Muscle of leg (tissue), 3 donors: ENCODE measurements at regions not wholly inside any gene's neighbourhood (a gene's known extent, or its start where the extent isn't known, plus 50 kb on each side); places are given as distances from the start of the nearest gene placed in this dataset.
"Not testable (repeated sequence)": the region's sequence is repeated elsewhere in the genome, so short reads cannot be mapped to it uniquely, and the experiment has no call there.

Experiments used
- DNase-seq: peaks from one replicate; pipeline ENCODE4 v3.0.0; 2013
- H3K27ac ChIP-seq: one replicate; pipeline ENCODE4 v1.5.1; 2013; ENCODE audit warnings: mild to moderate bottlenecking, low read length, control low read depth
- H3K27me3 ChIP-seq: one replicate; pipeline ENCODE4 v1.6.1; 2013; ENCODE audit warnings: low read length; ENCODE audit not compliant: control insufficient read depth, insufficient read depth
- H3K36me3 ChIP-seq: one replicate; pipeline ENCODE4 v1.6.1; 2013; ENCODE audit warnings: low read length; ENCODE audit not compliant: control insufficient read depth, insufficient read depth
- H3K4me1 ChIP-seq: one replicate; pipeline ENCODE4 v1.6.1; 2013; ENCODE audit warnings: low read length; ENCODE audit not compliant: control insufficient read depth, insufficient read depth
- H3K4me3 ChIP-seq: one replicate; pipeline ENCODE4 v1.5.1; 2013; ENCODE audit warnings: low read length, control low read depth
- H3K9me3 ChIP-seq: replicated peaks from 2 replicates; pipeline ENCODE4 v1.6.1; 2013; ENCODE audit warnings: low read depth, low read length; ENCODE audit not compliant: control insufficient read depth
- WGBS: methylation state at CpG from one replicate; pipeline ENCODE4 v1.1.5; 2013; ENCODE audit warnings: missing lambda C conversion rate; ENCODE audit not compliant: insufficient coverage; 5-methylcytosine and 5-hydroxymethylcytosine counted together

DNA sequence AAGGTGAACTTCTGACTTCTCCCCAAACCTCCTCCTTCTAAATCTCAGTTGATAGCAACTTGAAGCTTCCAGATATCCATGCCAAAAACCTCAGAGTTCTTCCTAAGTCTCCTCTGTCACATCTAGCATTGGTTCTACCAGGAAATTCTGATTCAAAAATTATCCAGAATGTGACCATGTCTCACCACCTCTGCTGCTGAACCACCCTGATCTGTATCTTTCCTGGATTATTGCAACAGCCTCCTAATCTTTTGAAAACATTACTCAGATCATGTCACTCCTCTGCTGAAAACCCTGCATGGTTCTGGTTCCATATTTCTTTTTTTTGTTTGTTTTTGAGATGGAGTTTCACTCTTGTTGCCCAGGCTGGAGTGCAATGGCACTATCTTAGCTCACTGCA is 78.7 kb upstream of the TNFSF11 start:
- Histone ChIP-seq H3K27me3 (peaks cover 5% of the 10 kb centered on the region), H3K4me1 (no peaks in the 10 kb centered on the region), H3K36me3 (no peaks in the 10 kb centered on the region), H3K27ac (no peak overlapping the region), H3K9me3 (no peaks in the 10 kb centered on the region), H3K4me3 (no peak overlapping the region)
- no peak for DNase-seq

DNA sequence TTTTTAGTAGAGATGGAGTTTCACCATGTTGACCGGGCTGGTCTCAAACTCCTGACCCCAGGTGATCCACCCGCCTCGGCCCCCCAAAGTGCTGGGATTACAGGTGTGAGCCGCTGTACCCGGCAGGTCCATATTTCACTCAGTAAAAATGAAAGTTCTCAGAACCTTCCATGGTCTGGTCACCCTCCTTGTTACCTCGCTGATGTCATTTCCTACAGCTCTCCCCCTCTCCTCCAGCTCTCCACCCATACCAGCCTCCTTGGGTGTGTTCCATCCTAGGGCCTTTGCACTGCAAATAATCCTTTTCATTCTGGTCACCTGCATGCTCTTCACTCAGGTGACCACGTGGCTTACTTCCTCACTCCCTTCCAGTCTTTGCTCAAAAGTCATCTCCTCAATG is 78.2 kb upstream of the TNFSF11 start:
- H3K27ac ChIP-seq: no peak overlapping the region
- no peaks in the 10 kb centered on the region for H3K9me3 ChIP-seq
- no peaks in the 10 kb centered on the region for H3K36me3 ChIP-seq
- 86% methylated on average over 7 of the region's 7 CpGs for WGBS
- no peak overlapping the region for H3K4me3 ChIP-seq
- no peak for DNase-seq
- no peaks in the 10 kb centered on the region for H3K4me1 ChIP-seq
- peaks cover 5% of the 10 kb centered on the region for H3K27me3 ChIP-seq

DNA sequence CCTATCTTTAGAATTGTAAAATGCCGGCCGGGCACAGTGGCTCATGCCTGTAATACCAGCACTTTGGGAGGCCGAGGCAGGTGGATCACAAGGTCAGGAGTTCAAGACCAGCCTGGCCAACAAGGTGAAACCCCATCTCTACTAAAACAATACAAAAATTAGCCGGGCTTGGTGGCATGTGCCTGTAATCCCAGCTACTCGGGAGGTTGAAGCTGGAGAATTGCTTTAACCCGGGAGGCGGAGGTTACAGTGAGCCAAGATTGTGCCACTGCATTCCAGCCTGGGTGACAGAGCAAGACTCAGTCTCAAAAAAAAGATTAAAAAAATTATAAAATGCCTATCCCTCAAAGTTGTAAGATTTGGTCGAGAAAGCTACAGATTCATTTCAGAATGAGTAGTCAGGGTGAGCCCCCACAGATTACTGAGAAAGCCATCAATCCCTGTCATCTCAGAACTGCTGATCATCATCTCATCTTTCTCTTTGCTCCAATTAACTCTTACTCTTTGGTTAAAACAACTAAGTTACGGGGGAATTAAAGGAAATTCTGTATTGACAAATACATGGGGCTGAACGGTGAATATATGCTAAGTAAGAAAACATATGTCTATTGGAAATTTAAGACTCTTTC is 76.9 kb upstream of the TNFSF11 start:
- H3K36me3 ChIP-seq, H3K27me3 ChIP-seq, H3K4me1 ChIP-seq, DNase-seq, H3K4me3 ChIP-seq, H3K9me3 ChIP-seq, H3K27ac ChIP-seq: not testable (repeated sequence)
- 40% methylated on average over 1 of the region's 10 CpGs for WGBS

DNA sequence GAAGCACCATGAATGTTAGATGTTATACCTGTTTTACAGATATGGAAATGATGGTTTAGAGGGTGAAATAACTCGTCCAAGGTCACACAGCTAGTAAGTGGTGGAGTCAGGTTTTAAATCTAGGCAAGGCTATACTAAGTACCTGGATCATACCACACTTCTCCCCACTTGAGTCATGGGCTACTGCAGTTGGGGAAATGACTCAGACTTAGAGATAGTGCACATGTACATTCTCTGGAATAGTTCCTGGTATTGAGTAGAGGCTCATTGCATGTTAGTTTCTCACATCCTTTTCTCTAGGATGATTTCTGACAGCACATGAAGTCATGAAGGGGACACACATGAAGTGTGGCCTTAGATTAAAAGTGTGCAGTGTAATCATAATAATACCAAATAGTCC is 76.2 kb upstream of the TNFSF11 start:
- H3K9me3 ChIP-seq: no peaks in the 10 kb centered on the region
- H3K4me1 ChIP-seq: no peaks in the 10 kb centered on the region
- H3K4me3 ChIP-seq: no peak overlapping the region
- H3K36me3 ChIP-seq: no peaks in the 10 kb centered on the region
- no CpG with 5 or more reads among the region's 1 CpG for WGBS
- no peak overlapping the region for H3K27ac ChIP-seq
- peak; percentile 7 for DNase-seq
- peaks cover 2% of the 10 kb centered on the region for H3K27me3 ChIP-seq

DNA sequence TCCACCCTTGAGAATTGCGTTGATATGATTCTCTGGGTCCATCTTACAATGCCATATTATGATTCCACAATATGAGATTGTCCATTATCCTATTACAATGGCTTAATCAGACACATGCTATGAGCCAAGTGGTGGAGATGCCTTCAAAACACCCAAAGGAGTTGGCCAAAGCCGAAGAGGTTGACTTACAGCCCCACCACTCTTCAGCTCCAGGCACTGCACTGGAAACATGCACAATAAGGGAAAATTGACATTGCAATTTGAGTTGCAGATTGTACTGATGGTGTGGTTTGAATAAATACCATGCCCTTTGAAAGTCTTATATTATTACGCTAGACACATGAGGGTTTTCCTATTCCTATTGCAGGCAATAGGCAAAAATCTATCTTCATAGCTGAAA is 75.4 kb upstream of the TNFSF11 start:
- WGBS: no CpG with 5 or more reads among the region's 3 CpGs
- Histone ChIP-seq H3K27me3 (no peaks in the 10 kb centered on the region), H3K27ac (no peak overlapping the region), H3K36me3 (no peaks in the 10 kb centered on the region), H3K4me1 (no peaks in the 10 kb centered on the region), H3K4me3 (no peak overlapping the region), H3K9me3 (no peaks in the 10 kb centered on the region)
- no peak for DNase-seq
